GM12878 (cell line): ENCODE measurements at regions not wholly inside any gene's neighbourhood (a gene's known extent, or its start where the extent isn't known, plus 50 kb on each side); places are given as distances from the start of the nearest gene placed in this dataset.

Experiments
- ATAC-seq: fragments of 200-7000 bp; cut with Tn5 transposase; 3 replicates; pipeline ENCODE4 v1.9.1; 2020; ENCODE audit warnings: mild to moderate bottlenecking, moderate library complexity
- BruUV-seq: library from RNA; stranded (reverse); fragments of 400-500 nt; replicated peaks from 2 replicates; lab custom pipeline; 2021; lab: Mats Ljungman, UMichigan
- CTCF ChIA-PET: fragments of 300-600 bp; sonication (Branson Sonifier 250); formaldehyde crosslinking; extraction: SDS; loops from one replicate; lab custom pipeline; 2021; ENCODE audit warnings: inconsistent platforms; lab: Yijun Ruan, JAX
- POLR2A ChIA-PET: fragments of 350-600 bp; formaldehyde crosslinking; extraction: SDS; loops from one replicate; lab custom pipeline; 2021; ENCODE audit warnings: inconsistent platforms; lab: Charles Lee
- RAD21 ChIA-PET: fragments of 300-600 bp; sonication (Branson Sonifier 250); formaldehyde crosslinking; loops from one replicate; lab custom pipeline; 2023; ENCODE audit warnings: antibody characterized with exemption; ENCODE audit not compliant: unreplicated experiment; lab: Charles Lee
- SMC1A ChIA-PET: fragments of 300-600 bp; sonication (Branson Sonifier 250); formaldehyde crosslinking; loops from one replicate; lab custom pipeline; 2023; ENCODE audit not compliant: unreplicated experiment, uncharacterized antibody; lab: Charles Lee
- DNase-seq: peaks from one replicate; pipeline ENCODE4 v3.0.0-alpha.2; 2011; ENCODE audit warnings: low read depth, low spot score
- FAIRE-seq: peaks from 3 replicates; lab custom pipeline; 2011; peaks lifted over from hg19 to GRCh38; lab: Jason Lieb, UNC
- H2AFZ ChIP-seq: 2 replicates; pipeline ENCODE4 v1.6.0; 2011; ENCODE audit warnings: low read depth, low read length, control low read depth; ENCODE audit not compliant: control insufficient read depth
- H3K27ac ChIP-seq: 2 replicates; pipeline ENCODE4 v1.5.1; 2011; ENCODE audit warnings: control low read depth; ENCODE audit not compliant: control insufficient read depth, insufficient read depth
- H3K27me3 ChIP-seq, 2 experiments: replicated peaks in 1 of 2; 2 replicates each; pipeline versions ENCODE4 v1.6.0 to v1.6.1; 2011; ENCODE audit warnings: low read length in 1 of 2; ENCODE audit not compliant: control insufficient read depth in 2 of 2, insufficient read depth in 2 of 2
- H3K36me3 ChIP-seq, 2 experiments: 2 replicates each; pipeline ENCODE4 v1.5.1; 2011; ENCODE audit warnings: low read length in 1 of 2; ENCODE audit not compliant: control insufficient read depth in 2 of 2, insufficient read depth in 2 of 2
- H3K4me1 ChIP-seq: 2 replicates; pipeline ENCODE4 v1.6.1; 2011; ENCODE audit warnings: mild to moderate bottlenecking, low read length, moderate library complexity, mixed read lengths; ENCODE audit not compliant: control insufficient read depth, insufficient read depth
- H3K4me2 ChIP-seq: 2 replicates; pipeline ENCODE4 v1.6.0; 2011; ENCODE audit warnings: control low read depth; ENCODE audit not compliant: control insufficient read depth, insufficient read depth
- H3K4me3 ChIP-seq: fragments of 200-600 bp; sonication (generic); 2 replicates; pipeline ENCODE4 v1.5.1; 2016
- H3K79me2 ChIP-seq: 2 replicates; pipeline ENCODE4 v1.6.0; 2011; ENCODE audit warnings: low read length; ENCODE audit not compliant: control insufficient read depth, insufficient read depth
- H3K9ac ChIP-seq: 2 replicates; pipeline ENCODE4 v1.8.0; 2011; ENCODE audit warnings: low read length, control low read depth, mixed read lengths; ENCODE audit not compliant: control insufficient read depth, insufficient read depth
- H3K9me3 ChIP-seq: replicated peaks from 3 replicates; pipeline ENCODE4 v1.5.1; 2011; ENCODE audit warnings: mild to moderate bottlenecking, low read length; ENCODE audit not compliant: control insufficient read depth, insufficient read depth
- H4K20me1 ChIP-seq: 2 replicates; pipeline ENCODE4 v1.6.0; 2011; ENCODE audit not compliant: control insufficient read depth, insufficient read depth
- ATF7 ChIP-seq: fragments of 450-650 bp; IDR thresholded peaks from 2 replicates; pipeline ENCODE4 v1.6.1; 2016; ENCODE audit warnings: low read depth, mild to moderate bottlenecking
- BMI1 ChIP-seq: fragments of 450-650 bp; IDR thresholded peaks from 2 replicates; pipeline ENCODE4 v1.6.1; 2016; ENCODE audit warnings: mild to moderate bottlenecking, moderate library complexity, borderline replicate concordance
- EP300 ChIP-seq, 2 experiments: fragments of 150-350 bp in 1 of 2; IDR thresholded peaks; 2 replicates each; pipeline ENCODE4 v1.6.1; 2011 to 2012; ENCODE audit warnings: low read depth in 2 of 2, low read length in 2 of 2, borderline replicate concordance in 1 of 2, improper control_type of control experiment in 1 of 2, inconsistent platforms in 1 of 2; ENCODE audit not compliant: control insufficient read depth in 1 of 2
- GATAD2B ChIP-seq: fragments of 450-650 bp; conservative IDR thresholded peaks from 2 replicates; pipeline ENCODE4 v1.6.1; 2017; ENCODE audit warnings: low read depth, mild to moderate bottlenecking, moderate library complexity
- HSF1 ChIP-seq: fragments of 150-350 bp; IDR thresholded peaks from 2 replicates; pipeline ENCODE4 v1.6.1; 2014; ENCODE audit warnings: mild to moderate bottlenecking, low read depth, low read length
- JUNB ChIP-seq: IDR thresholded peaks from 2 replicates; pipeline ENCODE4 v1.6.1; 2016; ENCODE audit warnings: antibody characterized with exemption, mild to moderate bottlenecking
- KDM1A ChIP-seq: fragments of 200-600 bp; sonication (generic); IDR thresholded peaks from 2 replicates; pipeline ENCODE4 v1.6.1; 2016; ENCODE audit warnings: borderline replicate concordance
- NFXL1 ChIP-seq: fragments of 450-650 bp; IDR thresholded peaks from 2 replicates; pipeline ENCODE4 v1.6.1; 2017; ENCODE audit warnings: antibody characterized with exemption, mild to moderate bottlenecking, borderline replicate concordance
- SIN3A ChIP-seq: IDR thresholded peaks from 2 replicates; pipeline ENCODE4 v1.6.1; 2012; ENCODE audit warnings: low read depth, low read length, improper control_type of control experiment
- SPI1 ChIP-seq: IDR thresholded peaks from 2 replicates; pipeline ENCODE4 v1.6.1; 2011; ENCODE audit warnings: low read depth, mild to moderate bottlenecking, low read length, moderate library complexity, borderline replicate concordance; ENCODE audit not compliant: insufficient read depth
- STAT3 ChIP-seq: IDR thresholded peaks from 2 replicates; pipeline ENCODE4 v1.6.1; 2011; ENCODE audit warnings: low read depth, low read length, improper control_type of control experiment
- TAF1 ChIP-seq: IDR thresholded peaks from 2 replicates; pipeline ENCODE4 v1.6.1; 2011; ENCODE audit warnings: mild to moderate bottlenecking, low read depth, low read length, borderline replicate concordance
- ZNF384 ChIP-seq: IDR thresholded peaks from 2 replicates; pipeline ENCODE4 v1.6.1; 2012; ENCODE audit warnings: low read depth, mild to moderate bottlenecking, low read length, improper control_type of control experiment, borderline replicate concordance
- WGBS: methylation state at CpG from one replicate; pipeline ENCODE4 v1.1.6; 2016; ENCODE audit warnings: low lambda C conversion rate; ENCODE audit not compliant: insufficient replicate concordance, insufficient coverage; ENCODE audit errors: missing lambda C conversion rate; 5-methylcytosine and 5-hydroxymethylcytosine counted together
- in situ Hi-C: fragments of 300-500 bp; cut with MboI; formaldehyde crosslinking; loops from 9 replicates; pipeline ENCODE4 v1.14.3; 2018; ENCODE audit warnings: mixed read lengths
- intact Hi-C: fragments of 100-400 bp; cut with micrococcal nuclease; formaldehyde crosslinking; loops from one replicate; pipeline ENCODE4 v1.14.2; 2022; ENCODE audit not compliant: unreplicated experiment

GRCh38 chrX:44698357-44698756, 145.5 kb upstream of the DUSP21 start:
- Histone ChIP-seq H3K36me3 (no peaks in the 10 kb centered on the region), H3K79me2 (no peaks in the 10 kb centered on the region), H3K27me3 (no peaks in the 10 kb centered on the region), H3K9me3 (no peaks in the 10 kb centered on the region), H3K4me2 (no peak overlapping the region), H3K4me1 (no peaks in the 10 kb centered on the region), H3K4me3 (no peak overlapping the region), H3K9ac (no peak overlapping the region)
- 46% methylated on average over 3 of the region's 3 CpGs for WGBS
- CTCF ChIA-PET, result no interaction called here
- no TSS peak for BruUV-seq
- SMC1A ChIA-PET, result no interaction called here
- RAD21 ChIA-PET, result no interaction called here
- in situ Hi-C loops, result no loop called here
- POLR2A ChIA-PET, result no interaction called here
- FAIRE-seq (no peak), DNase-seq (no peak)
- no peak for TF ChIP-seq BMI1
- TF ChIP-seq SPI1, result no peak
- no peak for TF ChIP-seq SIN3A
- no peak for TF ChIP-seq KDM1A
- no peak for TF ChIP-seq JUNB
- no peak for TF ChIP-seq NFXL1
- no peak for TF ChIP-seq STAT3
- TF ChIP-seq, all 136 proteins: peak for 0
- intact Hi-C loops, result no loop called here
- Histone ChIP-seq H3K27ac (no peak overlapping the region), H2AFZ (no peak overlapping the region), H4K20me1 (no peaks in the 10 kb centered on the region)
- ATAC-seq, result no peak

GRCh38 chrX:44693255-44693654, 150.6 kb upstream of the DUSP21 start:
- POLR2A ChIA-PET, result no interaction called here
- Histone ChIP-seq H3K79me2 (no peaks in the 10 kb centered on the region), H3K4me2 (no peak overlapping the region), H3K9me3 (no peaks in the 10 kb centered on the region), H4K20me1 (no peaks in the 10 kb centered on the region), H2AFZ (no peak overlapping the region), H3K4me1 (no peaks in the 10 kb centered on the region), H3K36me3 (no peaks in the 10 kb centered on the region), H3K9ac (no peak overlapping the region), H3K27ac (no peak overlapping the region), H3K4me3 (no peak overlapping the region), H3K27me3 (no peaks in the 10 kb centered on the region)
- RAD21 ChIA-PET, result no interaction called here
- FAIRE-seq, result no peak
- intact Hi-C loops (no loop called here), in situ Hi-C loops (no loop called here)
- SMC1A ChIA-PET, result no interaction called here
- no peak for ATAC-seq
- no peak for DNase-seq
- WGBS, result 48% methylated on average over 3 of the region's 3 CpGs
- CTCF ChIA-PET, result no interaction called here
- no TSS peak for BruUV-seq
- TF ChIP-seq ATF7 (no peak), GATAD2B (no peak), KDM1A (no peak), HSF1 (no peak), TAF1 (no peak), ZNF384 (no peak), EP300 (IDR thresholded peaks at IDR 0.05; ENCODE audit: borderline replicate concordance in 1 of 2, control insufficient read depth in 1 of 2, low read depth in 2 of 2, low read length in 2 of 2) (no peak)
